Heart right ventricle (tissue), 16 donors: ENCODE measurements at regions not wholly inside any gene's neighbourhood (a gene's known extent, or its start where the extent isn't known, plus 50 kb on each side); places are given as distances from the start of the nearest gene placed in this dataset.
"Not testable (repeated sequence)": the region's sequence is repeated elsewhere in the genome, so short reads cannot be mapped to it uniquely, and the experiment has no call there.

Source experiments
- ATAC-seq, 8 donors: fragments of 200-7000 bp; cut with Tn5 transposase; one replicate each; pipeline ENCODE4 v1.9.1; 2020; ENCODE audit warnings: mild to moderate bottlenecking in 8 of 8, moderate library complexity in 8 of 8, moderate number of reproducible peaks in 1 of 8
- DNase-seq, 2 donors: peaks; one replicate each; pipeline ENCODE4 v3.0.0-alpha.2; 2020
- H3K27ac ChIP-seq, 10 donors: fragments of 200-600 bp; sonication (generic) in 2 of 10; one replicate each; pipeline versions ENCODE4 v1.5.0 to v1.8.0; 2020 to 2022; ENCODE audit warnings: mild to moderate bottlenecking in 3 of 10
- H3K27me3 ChIP-seq, 7 donors: fragments of 200-600 bp; one replicate each; pipeline ENCODE4 v1.8.0; 2021 to 2022; ENCODE audit warnings: mild to moderate bottlenecking in 2 of 7
- H3K36me3 ChIP-seq, 9 donors: fragments of 200-600 bp; sonication (generic) in 1 of 9; one replicate each; pipeline versions ENCODE4 v1.5.0 to v1.8.0; 2020 to 2022; ENCODE audit warnings: mild to moderate bottlenecking in 2 of 9
- H3K4me1 ChIP-seq, 9 donors: fragments of 200-600 bp; sonication (generic) in 1 of 9; one replicate each; pipeline versions ENCODE4 v1.5.0 to v1.8.0; 2020 to 2022; ENCODE audit warnings: mild to moderate bottlenecking in 4 of 9
- H3K4me3 ChIP-seq, 10 donors: fragments of 200-600 bp; sonication (generic) in 2 of 10; one replicate each; pipeline versions ENCODE4 v1.5.0 to v1.8.0; 2020 to 2022; ENCODE audit warnings: mild to moderate bottlenecking in 7 of 10, moderate library complexity in 2 of 10
- H3K9me3 ChIP-seq, 11 donors: fragments of 200-600 bp in 10 of 11; sonication (generic) in 2 of 11; one replicate each; pipeline versions ENCODE4 v1.5.0 to v1.8.0; 2013 to 2022; ENCODE audit warnings: mild to moderate bottlenecking in 2 of 11, control low read depth in 1 of 11, moderate library complexity in 1 of 11
- CTCF ChIP-seq, 9 donors: fragments of 200-600 bp; sonication (generic) in 2 of 9; IDR thresholded peaks; one replicate each; pipeline versions ENCODE4 v1.5.0 to v1.8.0; 2021 to 2022; ENCODE audit warnings: antibody characterized with exemption in 9 of 9, mild to moderate bottlenecking in 5 of 9, moderate library complexity in 1 of 9
- WGBS, 2 donors: extraction: QIAGEN DNeasy Blood & Tissue Kit; methylation state at CpG; one replicate each; pipeline ENCODE4 v1.1.7; 2013; ENCODE audit warnings: inconsistent platforms in 1 of 2; 5-methylcytosine and 5-hydroxymethylcytosine counted together
- intact Hi-C, 10 donors: fragments of 100-400 bp; cut with DNase I; formaldehyde crosslinking; loops; one replicate each; pipeline versions ENCODE4 v1.11.1 to v1.14.2; 2022
- donor health status: Arrhythmogenic right ventricular cardiomyopathy.
- donor health status: ischemic (EF 13 %, LVEDD 7.1; RV severe dilation, severe dysfunction).
- donor health status: healthy with polysubstance abuse.
- donor health status: DM: no; HTN: yes; CAD: no.
- donor health status: DM: no; HTN: no; CAD: no.
- donor health status: ischemic (EF 25% LVEDD 6.9; RV normal size, moderate dysfunction).
- donor health status: ischemic (EF 25% LVEDD 5.7; RV mildly dilated, moderate dysfunction).
- donor health status: healthy.
- donor health status: DM: yes; HTN: yes; CAD: no.
- donor health status: Ischemic cardiomyopathy.
- donor health status: ischemic (EF 35%, LVEDD 5.7; RV mildly dilated, moderate dysfunction).
- donor health status: nonischemic (EF 11% LVEDD 7.7; RV severe dilation, severe dysfunction).
- donor health status: DM: yes; HTN: yes; CAD: no.
- donor health status: PGD.
- donor health status: ischemic (EF 29% LVEDD 5.4; RV normal size, mild dysfunction).
- donor health status: nonischemic (EF 23%, LVEDD 6.1; RV moderate dilation, normal function).

- H3K4me3 ChIP-seq, result no peak overlapping the region
- DNase-seq, result no peak
- no peaks in the 10 kb centered on the region for H3K4me1 ChIP-seq
- no peak overlapping the region for H3K27ac ChIP-seq
- 43 to 52% methylated on average over 4 of the region's 4 CpGs for WGBS, 2 donors
- no peaks in the 10 kb centered on the region for H3K9me3 ChIP-seq
- TF ChIP-seq CTCF (IDR thresholded peaks at IDR 0.05), result no peak
- intact Hi-C loops, result no loop called here
- ATAC-seq, result no peak
- H3K27me3 ChIP-seq, result peaks cover 0 to 3% (median 0%) of the 10 kb centered on the region in 7 donors
- no peaks in the 10 kb centered on the region for H3K36me3 ChIP-seq
Observed at GRCh38 chrX:113793563-113793962, 790.3 kb upstream of the HTR2C start.

GRCh38 chrX:113790987-113791386 is 792.9 kb upstream of the HTR2C start:
- ATAC-seq, result no peak
- no peak for TF ChIP-seq CTCF (IDR thresholded peaks at IDR 0.05)
- Histone ChIP-seq H3K36me3 (no peaks in the 10 kb centered on the region), H3K27me3 (peaks cover 0 to 11% (median 0%) of the 10 kb centered on the region in 7 donors), H3K4me3 (no peak overlapping the region), H3K27ac (no peak overlapping the region), H3K9me3 (no peaks in the 10 kb centered on the region), H3K4me1 (no peaks in the 10 kb centered on the region)
- intact Hi-C loops, result no loop called here
- WGBS, 2 donors, result 57 to 65% methylated on average over 1 of the region's 1 CpG
- no peak for DNase-seq

- H3K4me1 ChIP-seq, intact Hi-C loops, H3K4me3 ChIP-seq, ATAC-seq, H3K9me3 ChIP-seq, DNase-seq, H3K36me3 ChIP-seq, H3K27ac ChIP-seq: not testable (repeated sequence)
- peaks cover 0 to 22% (median 0%) of the 10 kb centered on the region in 7 donors for H3K27me3 ChIP-seq
- 65 to 68% methylated on average over 6 of the region's 6 CpGs for WGBS, 2 donors
Observed at GRCh38 chrX:113784754-113785153, 799.1 kb upstream of the HTR2C start.

GRCh38 chrX:113770806-113771205 is 813.1 kb upstream of the HTR2C start:
- Histone ChIP-seq H3K9me3 (no peaks in the 10 kb centered on the region), H3K27me3 (peaks cover 0 to 20% (median 0%) of the 10 kb centered on the region in 7 donors), H3K4me1 (no peaks in the 10 kb centered on the region), H3K36me3 (no peaks in the 10 kb centered on the region), H3K4me3 (no peak overlapping the region), H3K27ac (no peak overlapping the region)
- no peak for DNase-seq
- no peak for ATAC-seq
- WGBS, 2 donors, result 61 to 75% methylated on average over 2 of the region's 2 CpGs
- intact Hi-C loops, result no loop called here
- no peak for TF ChIP-seq CTCF (IDR thresholded peaks at IDR 0.05)

GRCh38 chrX:113770071-113770470 is 813.8 kb upstream of the HTR2C start:
- Histone ChIP-seq H3K36me3 (no peaks in the 10 kb centered on the region), H3K27ac (no peak overlapping the region), H3K4me3 (no peak overlapping the region), H3K27me3 (peaks cover 0 to 20% (median 0%) of the 10 kb centered on the region in 7 donors), H3K9me3 (no peaks in the 10 kb centered on the region), H3K4me1 (no peaks in the 10 kb centered on the region)
- no peak for ATAC-seq
- no peak for TF ChIP-seq CTCF (IDR thresholded peaks at IDR 0.05)
- DNase-seq, result no peak
- WGBS, 2 donors, result 55 to 67% methylated on average over 4 of the region's 4 CpGs
- intact Hi-C loops, result no loop called here
